ENCODE measurements at regions not wholly inside any gene's neighbourhood (a gene's known extent, or its start where the extent isn't known, plus 50 kb on each side); places are given as distances from the start of the nearest gene placed in this dataset.
A peak's percentile ranks its signal among the peaks of the same experiment; 100 is the strongest.

GRCh38 chr1:218739426-218739825, 394.3 kb downstream of the TGFB2 start:
- Mint-ChIP-seq H3K4me3 (ENCODE audit: low read depth, unreplicated experiment) (no peak overlapping the region), H3K27me3 (ENCODE audit: unreplicated experiment) (no peaks in the 10 kb centered on the region), H3K27ac (ENCODE audit: unreplicated experiment) (no peak overlapping the region), H3K36me3 (ENCODE audit: insufficient read depth, unreplicated experiment) (no peaks in the 10 kb centered on the region), H3K9me3 (ENCODE audit: low read depth, unreplicated experiment) (no peaks in the 10 kb centered on the region), H3K4me1 (ENCODE audit: low read depth, unreplicated experiment) (peaks cover 24% of the 10 kb centered on the region)
- TF ChIP-seq CTCF (IDR thresholded peaks at IDR 0.05; ENCODE audit: unreplicated experiment), result no peak
- no peak for DNase-seq
- BruUV-seq (replicated peaks), result no TSS peak
- intact Hi-C loops (cut with micrococcal nuclease; ENCODE audit: unreplicated experiment), result no loop called here
- CTCF ChIA-PET, result no interaction called here

GRCh38 chr1:218741852-218742251, 396.7 kb downstream of the TGFB2 start:
- intact Hi-C loops (cut with micrococcal nuclease; ENCODE audit: unreplicated experiment), result no loop called here
- no peak for TF ChIP-seq CTCF (IDR thresholded peaks at IDR 0.05; ENCODE audit: unreplicated experiment)
- Mint-ChIP-seq H3K36me3 (ENCODE audit: insufficient read depth, unreplicated experiment) (no peaks in the 10 kb centered on the region), H3K4me1 (ENCODE audit: low read depth, unreplicated experiment) (peaks cover 37% of the 10 kb centered on the region), H3K9me3 (ENCODE audit: low read depth, unreplicated experiment) (peaks cover 4% of the 10 kb centered on the region), H3K27ac (ENCODE audit: unreplicated experiment) (no peak overlapping the region), H3K27me3 (ENCODE audit: unreplicated experiment) (no peaks in the 10 kb centered on the region), H3K4me3 (ENCODE audit: low read depth, unreplicated experiment) (no peak overlapping the region)
- BruUV-seq (replicated peaks), result no TSS peak
- CTCF ChIA-PET, result no interaction called here
- no peak for DNase-seq

- Mint-ChIP-seq H3K9me3 (ENCODE audit: low read depth, unreplicated experiment) (peaks cover 4% of the 10 kb centered on the region), H3K36me3 (ENCODE audit: insufficient read depth, unreplicated experiment) (no peaks in the 10 kb centered on the region), H3K27me3 (ENCODE audit: unreplicated experiment) (no peaks in the 10 kb centered on the region), H3K4me3 (ENCODE audit: low read depth, unreplicated experiment) (no peak overlapping the region), H3K27ac (ENCODE audit: unreplicated experiment) (peak overlapping the region; percentile 58), H3K4me1 (ENCODE audit: low read depth, unreplicated experiment) (peaks cover 40% of the 10 kb centered on the region)
- no peak for DNase-seq
- intact Hi-C loops (cut with micrococcal nuclease; ENCODE audit: unreplicated experiment), result no loop called here
- no TSS peak for BruUV-seq (replicated peaks)
- CTCF ChIA-PET, result interaction anchor here (0.7 kb wide), 1 partner anchor 224 kb away, joined by 4 read pairs; no protein-coding TSS in a partner anchor
- TF ChIP-seq CTCF (IDR thresholded peaks at IDR 0.05; ENCODE audit: unreplicated experiment), result no peak
Observed at GRCh38 chr1:218742467-218743262, 397.5 kb downstream of the TGFB2 start.

GRCh38 chr1:218743861-218744505, 398.8 kb downstream of the TGFB2 start:
- peaks cover 53% of the 10 kb centered on the region for H3K4me1 Mint-ChIP-seq (ENCODE audit: low read depth, unreplicated experiment)
- no peak overlapping the region for H3K4me3 Mint-ChIP-seq (ENCODE audit: low read depth, unreplicated experiment)
- no peaks in the 10 kb centered on the region for H3K27me3 Mint-ChIP-seq (ENCODE audit: unreplicated experiment)
- BruUV-seq (replicated peaks), result no TSS peak
- TF ChIP-seq CTCF (IDR thresholded peaks at IDR 0.05; ENCODE audit: unreplicated experiment), result no peak
- peaks cover 4% of the 10 kb centered on the region for H3K9me3 Mint-ChIP-seq (ENCODE audit: low read depth, unreplicated experiment)
- intact Hi-C loops (cut with micrococcal nuclease; ENCODE audit: unreplicated experiment), result no loop called here
- peak overlapping the region; percentile 12 for H3K27ac Mint-ChIP-seq (ENCODE audit: unreplicated experiment)
- DNase-seq, result peak; percentile 58
- no peaks in the 10 kb centered on the region for H3K36me3 Mint-ChIP-seq (ENCODE audit: insufficient read depth, unreplicated experiment)
- CTCF ChIA-PET, result no interaction called here
